ENCODE measurements at regions not wholly inside any gene's neighbourhood (a gene's known extent, or its start where the extent isn't known, plus 50 kb on each side); places are given as distances from the start of the nearest gene placed in this dataset.

DNA sequence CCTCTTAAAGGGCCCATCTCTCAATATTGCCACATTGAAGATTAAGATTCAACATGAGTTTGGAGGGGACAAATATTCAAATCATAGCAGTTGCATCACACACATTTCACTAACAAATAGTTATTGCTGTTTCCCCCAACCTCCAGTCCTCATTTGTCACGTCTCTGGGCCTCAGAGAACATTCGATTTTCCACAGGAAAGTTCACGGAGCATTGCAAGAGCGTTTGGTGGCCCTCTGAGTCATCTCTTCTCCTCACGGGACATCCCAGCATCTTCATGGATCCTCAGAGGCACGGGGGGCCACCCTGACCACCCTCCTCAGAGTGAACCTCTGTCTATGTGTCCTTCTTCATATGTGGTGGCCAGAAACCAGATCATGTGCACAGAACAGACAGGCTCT is 50.3 kb upstream of the CHST15 start:
- no peaks in the 10 kb centered on the region for H3K9me3 Mint-ChIP-seq (ENCODE audit: unreplicated experiment)
- ChIA-PET CTCF (no interaction called here), POLR2A (no interaction called here)
- H3K4me1 Mint-ChIP-seq (ENCODE audit: low read depth, unreplicated experiment), result no peaks in the 10 kb centered on the region
- no peak for DNase-seq
- H3K4me3 Mint-ChIP-seq (ENCODE audit: unreplicated experiment), result no peak overlapping the region
- no peaks in the 10 kb centered on the region for H3K36me3 Mint-ChIP-seq (ENCODE audit: insufficient read depth, unreplicated experiment)
- H3K27me3 ChIP-seq (replicated peaks; ENCODE audit: control insufficient read depth, insufficient read depth, low read length), result no peaks in the 10 kb centered on the region
- no TSS peak for BruUV-seq (replicated peaks)
- TF ChIP-seq, protein P1, sequence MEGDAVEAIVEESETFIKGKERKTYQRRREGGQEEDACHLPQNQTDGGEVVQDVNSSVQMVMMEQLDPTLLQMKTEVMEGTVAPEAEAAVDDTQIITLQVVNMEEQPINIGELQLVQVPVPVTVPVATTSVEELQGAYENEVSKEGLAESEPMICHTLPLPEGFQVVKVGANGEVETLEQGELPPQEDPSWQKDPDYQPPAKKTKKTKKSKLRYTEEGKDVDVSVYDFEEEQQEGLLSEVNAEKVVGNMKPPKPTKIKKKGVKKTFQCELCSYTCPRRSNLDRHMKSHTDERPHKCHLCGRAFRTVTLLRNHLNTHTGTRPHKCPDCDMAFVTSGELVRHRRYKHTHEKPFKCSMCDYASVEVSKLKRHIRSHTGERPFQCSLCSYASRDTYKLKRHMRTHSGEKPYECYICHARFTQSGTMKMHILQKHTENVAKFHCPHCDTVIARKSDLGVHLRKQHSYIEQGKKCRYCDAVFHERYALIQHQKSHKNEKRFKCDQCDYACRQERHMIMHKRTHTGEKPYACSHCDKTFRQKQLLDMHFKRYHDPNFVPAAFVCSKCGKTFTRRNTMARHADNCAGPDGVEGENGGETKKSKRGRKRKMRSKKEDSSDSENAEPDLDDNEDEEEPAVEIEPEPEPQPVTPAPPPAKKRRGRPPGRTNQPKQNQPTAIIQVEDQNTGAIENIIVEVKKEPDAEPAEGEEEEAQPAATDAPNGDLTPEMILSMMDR (IDR thresholded peaks at IDR 0.05; ENCODE audit: insufficient read depth in 1 of 2, low read depth in 1 of 2, low read length in 1 of 2, severe bottlenecking in 1 of 2, unreplicated experiment in 1 of 2), result no peak
- H3K27ac Mint-ChIP-seq (ENCODE audit: unreplicated experiment), result no peak overlapping the region
- intact Hi-C loops (cut with micrococcal nuclease; ENCODE audit: unreplicated experiment), result no loop called here
- H3K4me1 ChIP-seq, result 0 out of 2 replicates have a peak, but pooled peaks cover 3% of the 10 kb centered on the region
- no peak overlapping the region for H3K4me3 ChIP-seq (ENCODE audit: low read depth, low read length)
- no peaks in the 10 kb centered on the region for H3K36me3 ChIP-seq (ENCODE audit: control insufficient read depth, insufficient read depth, low read length)
- no peaks in the 10 kb centered on the region for H3K27me3 Mint-ChIP-seq (ENCODE audit: insufficient read depth, unreplicated experiment)
- no peaks in the 10 kb centered on the region for H3K9me3 ChIP-seq
